ENCODE measurements at regions not wholly inside any gene's neighbourhood (a gene's known extent, or its start where the extent isn't known, plus 50 kb on each side); places are given as distances from the start of the nearest gene placed in this dataset.
"Not testable (repeated sequence)": the region's sequence is repeated elsewhere in the genome, so short reads cannot be mapped to it uniquely, and the experiment has no call there.

DNA sequence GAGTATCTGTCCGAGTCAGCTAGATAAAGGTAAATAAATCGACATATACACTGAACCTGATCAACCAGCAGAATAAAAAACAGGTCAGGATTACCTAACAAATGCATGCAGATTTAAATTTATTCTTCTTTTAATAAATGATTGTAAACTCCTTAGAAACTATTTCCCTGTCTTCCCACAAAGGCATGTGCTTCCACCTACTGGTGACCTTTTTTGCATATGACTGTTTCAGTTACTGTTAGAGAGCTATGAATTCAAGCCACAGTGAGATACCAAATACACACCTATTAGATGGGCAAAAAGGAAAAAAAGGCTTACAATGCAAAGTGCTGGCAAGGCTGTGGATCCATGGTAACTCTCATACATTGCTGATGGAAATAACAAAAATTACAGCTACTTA, 957.4 kb upstream of the NCAM2 start:
- H3K9me3 Mint-ChIP-seq (ENCODE audit: unreplicated experiment) = peaks cover 5% of the 10 kb centered on the region
- no peak overlapping the region for H3K4me3 Mint-ChIP-seq (ENCODE audit: unreplicated experiment)
- H3K27ac ChIP-seq (ENCODE audit: low read depth, low read length) = no peak overlapping the region
- H3K27ac Mint-ChIP-seq (ENCODE audit: unreplicated experiment) = no peak overlapping the region
- H3K9me3 ChIP-seq (ENCODE audit: insufficient read depth, low read depth, low read length) = peaks cover 5% of the 10 kb centered on the region
- no peaks in the 10 kb centered on the region for H3K36me3 Mint-ChIP-seq (ENCODE audit: low read depth, unreplicated experiment)
- no peaks in the 10 kb centered on the region for H3K27me3 ChIP-seq (ENCODE audit: insufficient read depth, low read length)
- H3K4me3 ChIP-seq (ENCODE audit: insufficient read depth, low read depth, low read length) = no peak overlapping the region
- no peak overlapping the region for H3K4me2 ChIP-seq (ENCODE audit: low read length)
- TF ChIP-seq, protein P1, sequence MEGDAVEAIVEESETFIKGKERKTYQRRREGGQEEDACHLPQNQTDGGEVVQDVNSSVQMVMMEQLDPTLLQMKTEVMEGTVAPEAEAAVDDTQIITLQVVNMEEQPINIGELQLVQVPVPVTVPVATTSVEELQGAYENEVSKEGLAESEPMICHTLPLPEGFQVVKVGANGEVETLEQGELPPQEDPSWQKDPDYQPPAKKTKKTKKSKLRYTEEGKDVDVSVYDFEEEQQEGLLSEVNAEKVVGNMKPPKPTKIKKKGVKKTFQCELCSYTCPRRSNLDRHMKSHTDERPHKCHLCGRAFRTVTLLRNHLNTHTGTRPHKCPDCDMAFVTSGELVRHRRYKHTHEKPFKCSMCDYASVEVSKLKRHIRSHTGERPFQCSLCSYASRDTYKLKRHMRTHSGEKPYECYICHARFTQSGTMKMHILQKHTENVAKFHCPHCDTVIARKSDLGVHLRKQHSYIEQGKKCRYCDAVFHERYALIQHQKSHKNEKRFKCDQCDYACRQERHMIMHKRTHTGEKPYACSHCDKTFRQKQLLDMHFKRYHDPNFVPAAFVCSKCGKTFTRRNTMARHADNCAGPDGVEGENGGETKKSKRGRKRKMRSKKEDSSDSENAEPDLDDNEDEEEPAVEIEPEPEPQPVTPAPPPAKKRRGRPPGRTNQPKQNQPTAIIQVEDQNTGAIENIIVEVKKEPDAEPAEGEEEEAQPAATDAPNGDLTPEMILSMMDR (IDR thresholded peaks at IDR 0.05; ENCODE audit: insufficient read depth, low read depth, low read length) = no peak
- no peak for TF ChIP-seq EZH2 (IDR thresholded peaks at IDR 0.05; ENCODE audit: insufficient read depth, low read length)
- H2AFZ ChIP-seq (ENCODE audit: low read depth, low read length) = no peak overlapping the region
- H3K79me2 ChIP-seq (ENCODE audit: insufficient read depth, low read length) = no peaks in the 10 kb centered on the region
- no peaks in the 10 kb centered on the region for H3K4me1 ChIP-seq (ENCODE audit: insufficient read depth, low read length)
- no peak for FAIRE-seq
- H3K9ac ChIP-seq (ENCODE audit: low read length) = no peak overlapping the region
- DNase-seq (ENCODE audit: low read depth) = no peak
- no peaks in the 10 kb centered on the region for H3K27me3 Mint-ChIP-seq (ENCODE audit: low read depth, unreplicated experiment)
- H3K4me1 Mint-ChIP-seq (ENCODE audit: low read depth, unreplicated experiment) = peaks cover 2% of the 10 kb centered on the region
- no peaks in the 10 kb centered on the region for H4K20me1 ChIP-seq (ENCODE audit: insufficient read depth, low read length)
- H3K36me3 ChIP-seq (ENCODE audit: insufficient read depth, low read length) = no peaks in the 10 kb centered on the region

DNA sequence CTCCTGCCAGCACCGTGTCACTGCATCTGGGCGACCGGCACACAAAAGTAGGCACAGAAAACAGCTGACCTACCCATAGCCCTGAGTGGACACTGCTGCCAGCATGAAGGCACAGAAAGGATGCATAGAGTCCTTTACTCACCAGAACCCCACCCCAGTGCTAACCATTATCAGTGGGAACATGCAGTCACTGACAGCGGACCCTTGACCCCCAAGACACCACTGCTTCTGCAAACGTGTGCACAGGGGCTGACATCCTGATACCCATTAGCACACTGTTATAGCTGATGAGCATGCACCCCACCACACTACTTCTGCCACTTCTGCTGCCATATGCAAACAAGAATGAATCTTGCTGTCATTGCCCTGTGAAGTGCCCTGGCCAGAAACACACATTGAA, 953.0 kb upstream of the NCAM2 start:
- Mint-ChIP-seq H3K9me3 (ENCODE audit: unreplicated experiment) (peaks cover 4% of the 10 kb centered on the region), H3K27ac (ENCODE audit: unreplicated experiment) (no peak overlapping the region), H3K4me3 (ENCODE audit: unreplicated experiment) (no peak overlapping the region), H3K27me3 (ENCODE audit: low read depth, unreplicated experiment) (no peaks in the 10 kb centered on the region), H3K4me1 (ENCODE audit: low read depth, unreplicated experiment) (peaks cover 2% of the 10 kb centered on the region), H3K36me3 (ENCODE audit: low read depth, unreplicated experiment) (no peaks in the 10 kb centered on the region)
- H3K9me3 ChIP-seq (ENCODE audit: insufficient read depth, low read depth, low read length) = peaks cover 5% of the 10 kb centered on the region
- TF ChIP-seq, protein P1 (IDR thresholded peaks at IDR 0.05; ENCODE audit: insufficient read depth, low read depth, low read length) = no peak
- no peak for TF ChIP-seq EZH2 (IDR thresholded peaks at IDR 0.05; ENCODE audit: insufficient read depth, low read length)
- FAIRE-seq (no peak), DNase-seq (ENCODE audit: low read depth) (no peak)
- no peak overlapping the region for H3K27ac ChIP-seq (ENCODE audit: low read depth, low read length)
- no peaks in the 10 kb centered on the region for H3K79me2 ChIP-seq (ENCODE audit: insufficient read depth, low read length)
- H2AFZ ChIP-seq (ENCODE audit: low read depth, low read length) = no peak overlapping the region
- no peaks in the 10 kb centered on the region for H3K27me3 ChIP-seq (ENCODE audit: insufficient read depth, low read length)
- H3K4me1 ChIP-seq (ENCODE audit: insufficient read depth, low read length) = no peaks in the 10 kb centered on the region
- H3K4me3 ChIP-seq (ENCODE audit: insufficient read depth, low read depth, low read length) = no peak overlapping the region
- no peak overlapping the region for H3K9ac ChIP-seq (ENCODE audit: low read length)
- no peak overlapping the region for H3K4me2 ChIP-seq (ENCODE audit: low read length)
- H3K36me3 ChIP-seq (ENCODE audit: insufficient read depth, low read length) = no peaks in the 10 kb centered on the region
- no peaks in the 10 kb centered on the region for H4K20me1 ChIP-seq (ENCODE audit: insufficient read depth, low read length)

DNA sequence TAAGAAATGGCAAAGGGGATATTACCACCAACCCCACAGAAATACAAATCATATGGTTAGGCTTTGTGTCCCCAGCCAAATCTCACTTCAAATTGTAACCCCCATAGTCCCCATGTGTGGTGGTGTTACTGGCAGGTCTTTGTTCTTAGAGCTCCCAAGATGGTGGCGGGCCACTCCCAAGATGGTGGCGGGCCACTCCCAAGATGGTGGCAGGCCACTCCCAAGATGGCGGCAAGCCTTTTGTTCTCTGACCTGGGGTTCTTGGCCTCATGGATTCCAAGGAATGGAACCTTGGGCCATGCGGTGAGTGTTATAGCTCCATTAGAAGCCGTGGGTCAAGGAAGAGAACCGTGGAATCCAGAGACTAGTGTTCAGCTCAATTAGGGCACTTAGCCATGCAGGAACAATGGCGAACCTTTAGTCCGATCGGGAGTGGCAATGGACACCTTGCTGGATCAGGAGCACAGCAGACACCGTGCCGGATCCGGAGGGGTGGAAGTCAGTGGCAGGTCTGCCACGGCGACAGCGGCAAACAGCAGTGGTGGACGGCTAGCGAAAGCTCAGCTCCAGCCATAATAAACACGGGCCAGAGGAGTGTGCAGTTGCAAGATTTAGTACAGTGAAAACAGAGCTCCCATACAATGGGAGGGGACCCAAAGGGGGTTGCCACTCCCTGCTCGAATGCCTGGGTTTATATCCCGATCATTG, 949.9 kb upstream of the NCAM2 start:
- H3K27me3 ChIP-seq (ENCODE audit: insufficient read depth, low read length); H3K9me3 ChIP-seq (ENCODE audit: insufficient read depth, low read depth, low read length); H3K9ac ChIP-seq (ENCODE audit: low read length); H3K36me3 ChIP-seq (ENCODE audit: insufficient read depth, low read length); H2AFZ ChIP-seq (ENCODE audit: low read depth, low read length); H3K4me1 Mint-ChIP-seq (ENCODE audit: low read depth, unreplicated experiment); FAIRE-seq; H3K27me3 Mint-ChIP-seq (ENCODE audit: low read depth, unreplicated experiment); H3K4me3 ChIP-seq (ENCODE audit: insufficient read depth, low read depth, low read length); DNase-seq (ENCODE audit: low read depth); H3K79me2 ChIP-seq (ENCODE audit: insufficient read depth, low read length); H4K20me1 ChIP-seq (ENCODE audit: insufficient read depth, low read length); H3K4me3 Mint-ChIP-seq (ENCODE audit: unreplicated experiment); H3K27ac Mint-ChIP-seq (ENCODE audit: unreplicated experiment); H3K36me3 Mint-ChIP-seq (ENCODE audit: low read depth, unreplicated experiment); H3K9me3 Mint-ChIP-seq (ENCODE audit: unreplicated experiment); H3K4me2 ChIP-seq (ENCODE audit: low read length); H3K27ac ChIP-seq (ENCODE audit: low read depth, low read length); H3K4me1 ChIP-seq (ENCODE audit: insufficient read depth, low read length): not testable (repeated sequence)

All from astrocyte (in vitro differentiated cells and primary cell).